ENCODE measurements at regions not wholly inside any gene's neighbourhood (a gene's known extent, or its start where the extent isn't known, plus 50 kb on each side); places are given as distances from the start of the nearest gene placed in this dataset.

DNA sequence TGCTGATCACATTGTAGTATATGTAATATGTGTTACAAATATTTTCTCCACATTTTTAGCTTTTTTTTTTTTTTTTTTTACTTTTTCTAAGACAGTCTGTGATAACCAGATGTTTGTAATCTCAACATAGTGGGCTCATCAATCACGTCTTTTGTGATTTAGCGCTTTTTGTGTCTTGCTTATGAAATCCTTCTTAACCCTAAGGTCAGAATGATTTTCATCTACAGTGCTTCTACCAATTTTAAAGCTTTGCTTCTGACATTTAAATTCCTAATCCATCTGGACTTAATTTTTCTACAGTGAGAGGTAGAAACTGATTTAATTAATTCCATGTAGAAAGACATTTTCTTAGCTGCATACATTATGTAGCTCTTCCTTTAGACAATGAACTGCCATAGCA lies 626.4 kb downstream of the TNS3 start:
- TF ChIP-seq, protein P1, sequence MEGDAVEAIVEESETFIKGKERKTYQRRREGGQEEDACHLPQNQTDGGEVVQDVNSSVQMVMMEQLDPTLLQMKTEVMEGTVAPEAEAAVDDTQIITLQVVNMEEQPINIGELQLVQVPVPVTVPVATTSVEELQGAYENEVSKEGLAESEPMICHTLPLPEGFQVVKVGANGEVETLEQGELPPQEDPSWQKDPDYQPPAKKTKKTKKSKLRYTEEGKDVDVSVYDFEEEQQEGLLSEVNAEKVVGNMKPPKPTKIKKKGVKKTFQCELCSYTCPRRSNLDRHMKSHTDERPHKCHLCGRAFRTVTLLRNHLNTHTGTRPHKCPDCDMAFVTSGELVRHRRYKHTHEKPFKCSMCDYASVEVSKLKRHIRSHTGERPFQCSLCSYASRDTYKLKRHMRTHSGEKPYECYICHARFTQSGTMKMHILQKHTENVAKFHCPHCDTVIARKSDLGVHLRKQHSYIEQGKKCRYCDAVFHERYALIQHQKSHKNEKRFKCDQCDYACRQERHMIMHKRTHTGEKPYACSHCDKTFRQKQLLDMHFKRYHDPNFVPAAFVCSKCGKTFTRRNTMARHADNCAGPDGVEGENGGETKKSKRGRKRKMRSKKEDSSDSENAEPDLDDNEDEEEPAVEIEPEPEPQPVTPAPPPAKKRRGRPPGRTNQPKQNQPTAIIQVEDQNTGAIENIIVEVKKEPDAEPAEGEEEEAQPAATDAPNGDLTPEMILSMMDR (IDR thresholded peaks at IDR 0.05; ENCODE audit: insufficient read depth, low read depth, low read length): no peak
- TF ChIP-seq EZH2 (IDR thresholded peaks at IDR 0.05; ENCODE audit: insufficient read depth, low read length): no peak
